Gastrocnemius medialis (tissue), 4 donors: ENCODE measurements at regions not wholly inside any gene's neighbourhood (a gene's known extent, or its start where the extent isn't known, plus 50 kb on each side); places are given as distances from the start of the nearest gene placed in this dataset.
"Not testable (repeated sequence)": the region's sequence is repeated elsewhere in the genome, so short reads cannot be mapped to it uniquely, and the experiment has no call there.

ENCODE experiments used
- ATAC-seq, 2 donors: fragments of 150-250 bp; one replicate each; pipeline ENCODE4 v1.9.1; 2016
- DNase-seq, 2 donors: peaks; one replicate each; pipeline ENCODE4 v3.0.0-alpha.2; 2019
- H3K27ac ChIP-seq, 4 donors: fragments of 200-600 bp; sonication (generic); 1 replicate in 1 of 4; 2 replicates in 3 of 4; pipeline ENCODE4 v1.5.1; 2016 to 2018; ENCODE audit warnings: mild to moderate bottlenecking in 2 of 4, moderate library complexity in 1 of 4
- H3K27me3 ChIP-seq, 3 donors: fragments of 200-600 bp; sonication (generic) in 2 of 3; 1 replicate in 1 of 3; 2 replicates in 2 of 3; pipeline versions ENCODE4 v1.5.1 to v1.6.0; 2016 to 2019; ENCODE audit warnings: mild to moderate bottlenecking in 1 of 3, moderate library complexity in 1 of 3
- H3K36me3 ChIP-seq, 2 donors: fragments of 200-600 bp; sonication (generic) in 1 of 2; one replicate each; pipeline ENCODE4 v1.5.1; 2017 to 2018
- H3K4me1 ChIP-seq, 2 donors: fragments of 200-600 bp; sonication (generic) in 1 of 2; one replicate each; pipeline ENCODE4 v1.5.1; 2016 to 2017; ENCODE audit warnings: mild to moderate bottlenecking in 2 of 2
- H3K4me3 ChIP-seq, 4 donors: fragments of 200-600 bp; sonication (generic) in 3 of 4; 1 replicate in 1 of 4; 2 replicates in 3 of 4; pipeline ENCODE4 v1.5.1; 2016 to 2019; ENCODE audit warnings: mild to moderate bottlenecking in 2 of 4
- H3K9me3 ChIP-seq, 3 donors: fragments of 200-600 bp; sonication (generic) in 2 of 3; 1 replicate in 1 of 3; 2 replicates in 2 of 3; pipeline ENCODE4 v1.5.1; 2016 to 2019
- CTCF ChIP-seq, 5 experiments: fragments of 450-650 bp in 3 of 5; fragments of 200-600 bp in 2 of 5; sonication (generic) in 2 of 5; IDR thresholded peaks in 4 of 5; conservative IDR thresholded peaks in 1 of 5; 1 replicate in 4 of 5; 2 replicates in 1 of 5; pipeline ENCODE4 v1.5.1; 2016 to 2019; ENCODE audit warnings: antibody characterized with exemption in 5 of 5, mild to moderate bottlenecking in 3 of 5, moderate library complexity in 3 of 5
- POLR2A ChIP-seq, 2 donors: fragments of 450-650 bp; IDR thresholded peaks; one replicate each; pipeline ENCODE4 v1.6.1; 2017; ENCODE audit warnings: antibody characterized with exemption in 2 of 2, mild to moderate bottlenecking in 2 of 2, moderate library complexity in 2 of 2
- in situ Hi-C, 4 donors: fragments of 200-750 bp; cut with MboI; loops; one replicate each; pipeline versions ENCODE4 v1.15.0 to v1.8.0; 2017; ENCODE audit warnings: low sequenced_read_pairs in 4 of 4
- intact Hi-C: fragments of 100-400 bp; cut with DNase I; formaldehyde crosslinking; loops from one replicate; pipeline ENCODE4 v1.15.1; 2023; ENCODE audit warnings: low total_unique reads

GRCh38 chr10:109618301-109618700, 305.0 kb downstream of the XPNPEP1 start:
- DNase-seq (no peak), ATAC-seq (no peak)
- in situ Hi-C loops, result no loop called here

GRCh38 chr10:109616359-109616980, 306.8 kb downstream of the XPNPEP1 start:
- Histone ChIP-seq H3K4me1 (no peaks in the 10 kb centered on the region), H3K4me3 (no peak overlapping the region), H3K27ac (no peak overlapping the region), H3K9me3 (no peaks in the 10 kb centered on the region), H3K27me3 (no peaks in the 10 kb centered on the region), H3K36me3 (no peaks in the 10 kb centered on the region)
- in situ Hi-C loops, result no loop called here
- ATAC-seq (no peak), DNase-seq (no peak)
- TF ChIP-seq POLR2A (IDR thresholded peaks at IDR 0.05) (no peak), CTCF (IDR thresholded peaks at IDR 0.05 in 4 of 5, conservative IDR thresholded peaks at IDR 0.05 in 1 of 5) (no peak)
- intact Hi-C loops, result no loop called here

More at GRCh38 chr10:109618301-109618700, 305.0 kb downstream of the XPNPEP1 start:
- Histone ChIP-seq H3K27me3 (no peaks in the 10 kb centered on the region), H3K4me3 (no peak overlapping the region), H3K27ac (no peak overlapping the region), H3K4me1 (no peaks in the 10 kb centered on the region), H3K9me3 (no peaks in the 10 kb centered on the region), H3K36me3 (no peaks in the 10 kb centered on the region)
- intact Hi-C loops, result no loop called here
- no peak for TF ChIP-seq POLR2A (IDR thresholded peaks at IDR 0.05)
- no peak for TF ChIP-seq CTCF (IDR thresholded peaks at IDR 0.05 in 4 of 5, conservative IDR thresholded peaks at IDR 0.05 in 1 of 5)

GRCh38 chr10:109595356-109595755, 328.0 kb downstream of the XPNPEP1 start:
- H3K4me3 ChIP-seq, intact Hi-C loops, H3K27me3 ChIP-seq, H3K4me1 ChIP-seq, H3K36me3 ChIP-seq, ATAC-seq, H3K9me3 ChIP-seq, H3K27ac ChIP-seq, DNase-seq, in situ Hi-C loops: not testable (repeated sequence)

- DNase-seq (no peak), ATAC-seq (no peak)
- H3K4me3 ChIP-seq, result no peak overlapping the region
- H3K27me3 ChIP-seq, result no peaks in the 10 kb centered on the region
- no peak overlapping the region for H3K27ac ChIP-seq
- TF ChIP-seq CTCF (IDR thresholded peaks at IDR 0.05 in 4 of 5, conservative IDR thresholded peaks at IDR 0.05 in 1 of 5) (no peak), POLR2A (IDR thresholded peaks at IDR 0.05) (no peak)
- H3K4me1 ChIP-seq, result no peaks in the 10 kb centered on the region
- in situ Hi-C loops, result no loop called here
- intact Hi-C loops, result no loop called here
- H3K36me3 ChIP-seq, result no peaks in the 10 kb centered on the region
- no peaks in the 10 kb centered on the region for H3K9me3 ChIP-seq
These were observed 329.6 kb downstream of the XPNPEP1 start for GRCh38 chr10:109593682-109594081.

GRCh38 chr10:109592391-109592790, 330.9 kb downstream of the XPNPEP1 start:
- ATAC-seq, result no peak
- Histone ChIP-seq H3K36me3 (no peaks in the 10 kb centered on the region), H3K4me3 (no peak overlapping the region), H3K27me3 (no peaks in the 10 kb centered on the region), H3K4me1 (no peaks in the 10 kb centered on the region), H3K27ac (no peak overlapping the region), H3K9me3 (no peaks in the 10 kb centered on the region)
- in situ Hi-C loops (no loop called here), intact Hi-C loops (no loop called here)
- TF ChIP-seq POLR2A (IDR thresholded peaks at IDR 0.05) (no peak), CTCF (IDR thresholded peaks at IDR 0.05 in 4 of 5, conservative IDR thresholded peaks at IDR 0.05 in 1 of 5) (no peak)
- no peak for DNase-seq
